HCT116 (cell line): ENCODE measurements at regions not wholly inside any gene's neighbourhood (a gene's known extent, or its start where the extent isn't known, plus 50 kb on each side); places are given as distances from the start of the nearest gene placed in this dataset.

Experiments
- ATAC-seq: fragments of 200-7000 bp; cut with Tn5 transposase; 2 replicates; pipeline ENCODE4 v1.9.1; 2020; ENCODE audit warnings: mild to moderate bottlenecking, moderate library complexity
- BruUV-seq: library from RNA; stranded (reverse); fragments of 400-500 nt; replicated peaks from 2 replicates; lab custom pipeline; 2021; lab: Mats Ljungman, UMichigan
- CTCF ChIA-PET: fragments of 300-600 bp; sonication (Branson Sonifier 250); formaldehyde crosslinking; loops from one replicate; lab custom pipeline; 2021; ENCODE audit warnings: antibody characterized with exemption; lab: Charles Lee
- POLR2A ChIA-PET: fragments of 300-600, 350-600 bp; sonication (Branson Sonifier 250); formaldehyde crosslinking; loops from one replicate; lab custom pipeline; 2021; ENCODE audit warnings: antibody characterized with exemption; lab: Charles Lee
- RAD21 ChIA-PET, 2 experiments: fragments of 300-600 bp; sonication (Branson Sonifier 250); formaldehyde crosslinking; loops; one replicate each; lab custom pipeline; 2023; ENCODE audit warnings: low total read pairs in 2 of 2; ENCODE audit not compliant: uncharacterized antibody in 2 of 2, unreplicated experiment in 2 of 2, low non-redundant PET in 1 of 2; lab: Charles Lee
- DNase-seq: peaks from one replicate; pipeline ENCODE4 v3.0.0-alpha.2; 2010; ENCODE audit warnings: low read depth, low spot score
- H2AFZ ChIP-seq: fragments of 200-600 bp; shearing (Covaris generic), sonication (generic); 2 replicates; pipeline ENCODE4 v1.6.1; 2017; ENCODE audit warnings: low read depth, mixed run types, mixed read lengths, antibody characterized with exemption, low read length; ENCODE audit not compliant: poor library complexity, severe bottlenecking
- H3K27ac ChIP-seq: 2 replicates; pipeline ENCODE4 v1.5.1; 2012; ENCODE audit warnings: low read depth, low read length
- H3K27me3 ChIP-seq: fragments of 200-600 bp; sonication (generic); 2 replicates; pipeline ENCODE4 v1.6.1; 2016; ENCODE audit warnings: mixed run types, low read length, mixed read lengths; ENCODE audit not compliant: insufficient read depth
- H3K36me3 ChIP-seq, 2 experiments: fragments of 200-500 bp in 1 of 2; fragments of 200-600 bp in 1 of 2; sonication (Bioruptor generic) in 1 of 2; sonication (generic) in 1 of 2; 2 replicates each; pipeline versions ENCODE4 v1.5.1 to v1.6.1; 2014 to 2016; ENCODE audit warnings: low read length in 2 of 2, inconsistent platforms in 1 of 2, mixed read lengths in 1 of 2, mixed run types in 1 of 2; ENCODE audit not compliant: insufficient read depth in 2 of 2, control insufficient read depth in 1 of 2
- H3K4me1 ChIP-seq, 2 experiments: fragments of 200-600 bp in 1 of 2; sonication (generic) in 1 of 2; 2 replicates each; pipeline versions ENCODE4 v1.5.1 to v1.6.1; 2012 to 2017; ENCODE audit warnings: low read length in 2 of 2, inconsistent platforms in 1 of 2, mild to moderate bottlenecking in 1 of 2, mixed read lengths in 1 of 2, mixed run types in 1 of 2, moderate library complexity in 1 of 2; ENCODE audit not compliant: insufficient read depth in 2 of 2, control insufficient read depth in 1 of 2
- H3K4me2 ChIP-seq: fragments of 200-600 bp; sonication (generic); 2 replicates; pipeline ENCODE4 v1.6.1; 2017; ENCODE audit warnings: mixed run types, low read length, mixed read lengths
- H3K4me3 ChIP-seq, 2 experiments: fragments of 200-600 bp in 1 of 2; sonication (generic) in 1 of 2; replicated peaks in 1 of 2; 2 replicates each; pipeline ENCODE4 v1.5.1; 2011 to 2016; ENCODE audit warnings: low read length in 2 of 2, control low read depth in 1 of 2, low read depth in 1 of 2, mild to moderate bottlenecking in 1 of 2, mixed read lengths in 1 of 2, mixed run types in 1 of 2
- H3K79me2 ChIP-seq: fragments of 200-600 bp; sonication (generic); 2 replicates; pipeline ENCODE4 v1.6.1; 2017; ENCODE audit warnings: mild to moderate bottlenecking, mixed run types, low read length, moderate library complexity, mixed read lengths; ENCODE audit not compliant: insufficient read depth
- H3K9ac ChIP-seq: fragments of 200-600 bp; sonication (generic); 2 replicates; pipeline ENCODE4 v1.6.1; 2016; ENCODE audit warnings: low read length, mixed read lengths
- H3K9me2 ChIP-seq: fragments of 200-600 bp; sonication (generic), shearing (Covaris generic); 2 replicates; pipeline ENCODE4 v1.6.1; 2017; ENCODE audit warnings: mixed run types, mild to moderate bottlenecking, moderate library complexity; ENCODE audit not compliant: insufficient read depth
- H3K9me3 ChIP-seq, 2 experiments: fragments of 200-500 bp in 1 of 2; fragments of 200-600 bp in 1 of 2; sonication (Bioruptor generic) in 1 of 2; sonication (generic) in 1 of 2; 2 replicates each; pipeline ENCODE4 v1.6.1; 2014 to 2017; ENCODE audit warnings: low read length in 2 of 2, mixed read lengths in 2 of 2, inconsistent platforms in 1 of 2, low read depth in 1 of 2, mild to moderate bottlenecking in 1 of 2, mixed run types in 1 of 2, moderate library complexity in 1 of 2; ENCODE audit not compliant: control insufficient read depth in 1 of 2, insufficient read depth in 1 of 2
- H4K20me1 ChIP-seq: fragments of 200-600 bp; sonication (generic), shearing (Covaris generic); 2 replicates; pipeline ENCODE4 v1.6.1; 2017; ENCODE audit warnings: mixed run types, mild to moderate bottlenecking, moderate library complexity; ENCODE audit not compliant: insufficient read depth
- CBX3 ChIP-seq: IDR thresholded peaks from 2 replicates; pipeline ENCODE4 v1.6.1; 2012; ENCODE audit warnings: low read depth
- CEBPB ChIP-seq: IDR thresholded peaks from 2 replicates; pipeline ENCODE4 v1.6.1; 2012; ENCODE audit warnings: low read depth
- EGR1 ChIP-seq: IDR thresholded peaks from 2 replicates; pipeline ENCODE4 v1.6.1; 2012; ENCODE audit warnings: low read depth
- ELF1 ChIP-seq: IDR thresholded peaks from 2 replicates; pipeline ENCODE4 v1.6.1; 2012; ENCODE audit warnings: low read depth, borderline replicate concordance
- EZH2 ChIP-seq: fragments of 200-600 bp; sonication (generic); IDR thresholded peaks from 2 replicates; pipeline ENCODE4 v1.6.1; 2017; ENCODE audit warnings: antibody characterized with exemption, mixed run types
- EZH2phosphoT487 ChIP-seq: fragments of 200-600 bp; IDR thresholded peaks from 2 replicates; pipeline ENCODE4 v1.6.1; 2018; ENCODE audit warnings: antibody characterized with exemption, borderline replicate concordance
- FOSL1 ChIP-seq: IDR thresholded peaks from 2 replicates; pipeline ENCODE4 v1.6.1; 2012; ENCODE audit warnings: low read depth
- JUND ChIP-seq: IDR thresholded peaks from 2 replicates; pipeline ENCODE4 v1.6.1; 2012
- POLR2A ChIP-seq: IDR thresholded peaks from 2 replicates; pipeline ENCODE4 v1.7.0; 2011; ENCODE audit warnings: borderline replicate concordance; ENCODE audit not compliant: insufficient read depth, insufficient read length; ENCODE audit errors: extremely low read depth
- POLR2AphosphoS5 ChIP-seq: IDR thresholded peaks from 2 replicates; pipeline ENCODE4 v1.6.1; 2011; ENCODE audit warnings: mild to moderate bottlenecking, low read depth, low read length, moderate library complexity
- RAD21 ChIP-seq: IDR thresholded peaks from 2 replicates; pipeline ENCODE4 v1.6.1; 2012; ENCODE audit warnings: low read depth, mild to moderate bottlenecking
- SRF ChIP-seq: IDR thresholded peaks from 2 replicates; pipeline ENCODE4 v1.6.1; 2012; ENCODE audit warnings: low read depth
- TCF7L2 ChIP-seq: IDR thresholded peaks from 2 replicates; pipeline ENCODE4 v1.7.0; 2011; ENCODE audit warnings: borderline replicate concordance, inconsistent platforms; ENCODE audit not compliant: insufficient read depth, insufficient read length; ENCODE audit errors: extremely low read depth
- ZFX ChIP-seq: fragments of 450-650 bp; IDR thresholded peaks from 2 replicates; pipeline ENCODE4 v1.6.1; 2017
- intact Hi-C: fragments of 100-400 bp; cut with micrococcal nuclease; formaldehyde crosslinking; loops from 2 replicates; pipeline ENCODE4 v1.10.0; 2022
- TF ChIP-seq, protein P1 (sequence below), 3 experiments: fragments of 200-600 bp in 1 of 3; sonication (generic) in 1 of 3; IDR thresholded peaks in 2 of 3; conservative IDR thresholded peaks in 1 of 3; 2 replicates each; pipeline ENCODE4 v1.5.1; 2012 to 2017; ENCODE audit warnings: low read depth in 2 of 3, low read length in 2 of 3, antibody characterized with exemption in 1 of 3, borderline replicate concordance in 1 of 3, control low read depth in 1 of 3, mild to moderate bottlenecking in 1 of 3, mixed read lengths in 1 of 3, mixed run types in 1 of 3, moderate library complexity in 1 of 3; ENCODE audit not compliant: insufficient read depth in 1 of 3
- TF ChIP-seq, protein P2 (sequence below): IDR thresholded peaks from 2 replicates; pipeline ENCODE4 v1.6.1; 2012
- TF ChIP-seq, protein P3 (sequence below): IDR thresholded peaks from 2 replicates; pipeline ENCODE4 v1.6.1; 2012

DNA sequence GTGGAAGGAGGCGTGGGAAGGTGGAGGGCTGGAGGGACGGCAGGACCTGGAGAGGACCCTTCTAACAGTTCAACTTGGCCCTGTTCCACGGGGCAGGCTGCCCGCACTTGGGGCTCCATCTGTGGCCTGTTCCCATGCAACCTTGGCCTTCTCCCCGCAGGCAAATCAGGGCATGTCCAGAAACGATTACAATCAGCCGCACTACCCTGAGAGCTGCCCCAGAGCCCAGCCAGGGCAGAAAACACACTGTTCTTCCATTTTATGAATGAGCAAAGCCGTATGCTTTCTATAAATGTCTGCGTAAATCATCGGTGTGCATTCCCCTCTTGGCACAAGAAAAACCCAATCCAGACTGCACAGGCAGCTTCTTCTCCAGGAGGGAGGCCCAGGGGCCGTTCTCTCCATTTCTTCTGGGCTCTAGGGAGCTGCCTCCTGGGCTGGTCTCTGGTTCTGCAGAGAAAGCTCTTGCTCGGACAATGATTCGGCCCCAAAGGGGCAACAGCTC is 228.7 kb downstream of the SOX9 start:
- no peak overlapping the region for H3K27ac ChIP-seq
- RAD21 ChIA-PET = no interaction called here
- H3K27me3 ChIP-seq = no peaks in the 10 kb centered on the region
- TF ChIP-seq EGR1 (no peak), POLR2AphosphoS5 (no peak), POLR2A (no peak), ZFX (no peak)
- TF ChIP-seq, protein P1, sequence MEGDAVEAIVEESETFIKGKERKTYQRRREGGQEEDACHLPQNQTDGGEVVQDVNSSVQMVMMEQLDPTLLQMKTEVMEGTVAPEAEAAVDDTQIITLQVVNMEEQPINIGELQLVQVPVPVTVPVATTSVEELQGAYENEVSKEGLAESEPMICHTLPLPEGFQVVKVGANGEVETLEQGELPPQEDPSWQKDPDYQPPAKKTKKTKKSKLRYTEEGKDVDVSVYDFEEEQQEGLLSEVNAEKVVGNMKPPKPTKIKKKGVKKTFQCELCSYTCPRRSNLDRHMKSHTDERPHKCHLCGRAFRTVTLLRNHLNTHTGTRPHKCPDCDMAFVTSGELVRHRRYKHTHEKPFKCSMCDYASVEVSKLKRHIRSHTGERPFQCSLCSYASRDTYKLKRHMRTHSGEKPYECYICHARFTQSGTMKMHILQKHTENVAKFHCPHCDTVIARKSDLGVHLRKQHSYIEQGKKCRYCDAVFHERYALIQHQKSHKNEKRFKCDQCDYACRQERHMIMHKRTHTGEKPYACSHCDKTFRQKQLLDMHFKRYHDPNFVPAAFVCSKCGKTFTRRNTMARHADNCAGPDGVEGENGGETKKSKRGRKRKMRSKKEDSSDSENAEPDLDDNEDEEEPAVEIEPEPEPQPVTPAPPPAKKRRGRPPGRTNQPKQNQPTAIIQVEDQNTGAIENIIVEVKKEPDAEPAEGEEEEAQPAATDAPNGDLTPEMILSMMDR (IDR thresholded peaks at IDR 0.05 in 2 of 3, conservative IDR thresholded peaks at IDR 0.05 in 1 of 3; ENCODE audit: borderline replicate concordance in 1 of 3, insufficient read depth in 1 of 3, low read depth in 2 of 3, low read length in 2 of 3) = no peak
- H4K20me1 ChIP-seq = no peaks in the 10 kb centered on the region
- no peak overlapping the region for H3K4me2 ChIP-seq
- H3K9me2 ChIP-seq = no peaks in the 10 kb centered on the region
- BruUV-seq = no TSS peak
- no peak for DNase-seq
- no peaks in the 10 kb centered on the region for H3K79me2 ChIP-seq
- intact Hi-C loops = no loop called here
- H3K9ac ChIP-seq = no peak overlapping the region
- no peaks in the 10 kb centered on the region for H3K9me3 ChIP-seq
- no peaks in the 10 kb centered on the region for H3K36me3 ChIP-seq
- H2AFZ ChIP-seq = no peak overlapping the region
- CTCF ChIA-PET = no interaction called here
- H3K4me3 ChIP-seq = no peak overlapping the region
- POLR2A ChIA-PET = no interaction called here
- ATAC-seq = no peak
- H3K4me1 ChIP-seq = peaks cover 5 to 15% of the 10 kb centered on the region in 2 experiments; a peak in 2 of 4 replicates

DNA sequence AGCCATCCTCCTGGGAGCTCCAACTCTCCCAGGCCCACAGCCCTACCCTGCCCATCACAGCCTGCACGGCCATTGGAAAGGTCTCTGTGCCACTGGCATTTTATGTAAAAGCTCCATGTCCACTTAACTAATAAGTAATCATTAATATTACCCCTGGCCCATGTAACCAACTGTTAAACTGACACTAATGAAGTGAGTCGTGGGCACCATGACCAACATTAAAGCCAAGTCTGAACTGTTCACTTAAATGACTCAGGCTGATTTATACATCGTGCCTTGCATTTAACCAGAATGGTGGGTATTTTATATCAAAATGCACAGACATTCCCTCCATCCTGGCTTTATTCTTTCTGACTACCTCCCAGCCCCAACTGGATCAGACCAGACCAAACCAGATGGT is 229.3 kb downstream of the SOX9 start:
- intact Hi-C loops = no loop called here
- Histone ChIP-seq H3K79me2 (no peaks in the 10 kb centered on the region), H4K20me1 (no peaks in the 10 kb centered on the region), H3K4me3 (no peak overlapping the region), H3K4me2 (no peak overlapping the region), H3K36me3 (no peaks in the 10 kb centered on the region), H3K9me2 (no peaks in the 10 kb centered on the region), H3K4me1 (peaks cover 2 to 10% of the 10 kb centered on the region in 2 experiments; a peak in 2 of 4 replicates), H3K9ac (no peak overlapping the region)
- POLR2A ChIA-PET = no interaction called here
- CTCF ChIA-PET = no interaction called here
- ATAC-seq = no peak
- TF ChIP-seq, protein P2, sequence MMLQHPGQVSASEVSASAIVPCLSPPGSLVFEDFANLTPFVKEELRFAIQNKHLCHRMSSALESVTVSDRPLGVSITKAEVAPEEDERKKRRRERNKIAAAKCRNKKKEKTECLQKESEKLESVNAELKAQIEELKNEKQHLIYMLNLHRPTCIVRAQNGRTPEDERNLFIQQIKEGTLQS = no peak
- TF ChIP-seq CEBPB (no peak), EZH2phosphoT487 (no peak), ELF1 (no peak), CBX3 (no peak), EZH2 (no peak), TCF7L2 (no peak), SRF (no peak), JUND (no peak), FOSL1 (no peak), RAD21 (no peak)
- TF ChIP-seq, protein P3, sequence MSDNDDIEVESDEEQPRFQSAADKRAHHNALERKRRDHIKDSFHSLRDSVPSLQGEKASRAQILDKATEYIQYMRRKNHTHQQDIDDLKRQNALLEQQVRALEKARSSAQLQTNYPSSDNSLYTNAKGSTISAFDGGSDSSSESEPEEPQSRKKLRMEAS = no peak
- TF ChIP-seq, protein P1 (IDR thresholded peaks at IDR 0.05 in 2 of 3, conservative IDR thresholded peaks at IDR 0.05 in 1 of 3; ENCODE audit: borderline replicate concordance in 1 of 3, insufficient read depth in 1 of 3, low read depth in 2 of 3, low read length in 2 of 3) = no peak
- TF ChIP-seq, all 23 proteins: peak for 0
- DNase-seq = no peak
- Histone ChIP-seq H2AFZ (no peak overlapping the region), H3K9me3 (peaks cover 0 to 1% of the 10 kb centered on the region in 2 experiments; a peak in 1 of 4 replicates), H3K27ac (no peak overlapping the region), H3K27me3 (no peaks in the 10 kb centered on the region)
- no TSS peak for BruUV-seq
- RAD21 ChIA-PET = no interaction called here
